HG03196 (cell line): ENCODE measurements at regions not wholly inside any gene's neighbourhood (a gene's known extent, or its start where the extent isn't known, plus 50 kb on each side); places are given as distances from the start of the nearest gene placed in this dataset.
"Not testable (repeated sequence)": the region's sequence is repeated elsewhere in the genome, so short reads cannot be mapped to it uniquely, and the experiment has no call there.

Experiments
- ATAC-seq: cut with Tn5 transposase; IDR thresholded peaks from one replicate; pipeline ENCODE4 v1.9.1; 2021; ENCODE audit not compliant: unreplicated experiment

- ATAC-seq = no peak
These were observed 492.3 kb downstream of the ZEB2 start for GRCh38 chr2:144027593-144027992.

GRCh38 chr2:144026753-144027152 is 493.2 kb downstream of the ZEB2 start:
- ATAC-seq = no peak

GRCh38 chr2:144020047-144020446 is 499.9 kb downstream of the ZEB2 start:
- no peak for ATAC-seq

GRCh38 chr2:144015655-144016245 is 504.2 kb downstream of the ZEB2 start:
- no peak for ATAC-seq

- no peak for ATAC-seq
These were observed 504.9 kb downstream of the ZEB2 start for GRCh38 chr2:144015036-144015435.

- ATAC-seq = no peak
These were observed 505.8 kb downstream of the ZEB2 start for GRCh38 chr2:144014103-144014502.

- ATAC-seq = no peak
These were observed 507.6 kb downstream of the ZEB2 start for GRCh38 chr2:144012304-144012703.

- no peak for ATAC-seq
These were observed 508.4 kb downstream of the ZEB2 start for GRCh38 chr2:144011553-144011952.

- no peak for ATAC-seq
These were observed 508.8 kb downstream of the ZEB2 start for GRCh38 chr2:144011098-144011497.

- no peak for ATAC-seq
These were observed 509.7 kb downstream of the ZEB2 start for GRCh38 chr2:144010096-144010836.

GRCh38 chr2:144006139-144006538 is 513.8 kb downstream of the ZEB2 start:
- no peak for ATAC-seq

- no peak for ATAC-seq
These were observed 515.2 kb downstream of the ZEB2 start for GRCh38 chr2:144004742-144005141.

- ATAC-seq = no peak
These were observed 516.4 kb downstream of the ZEB2 start for GRCh38 chr2:144003460-144004075.

GRCh38 chr2:143996974-143997373 is 522.9 kb downstream of the ZEB2 start:
- ATAC-seq = no peak

- no peak for ATAC-seq
These were observed 525.0 kb downstream of the ZEB2 start for GRCh38 chr2:143994961-143995360.

GRCh38 chr2:143991596-143991995 is 528.3 kb downstream of the ZEB2 start:
- not testable (repeated sequence) for ATAC-seq

GRCh38 chr2:143988082-143988481 is 531.8 kb downstream of the ZEB2 start:
- ATAC-seq = no peak

- no peak for ATAC-seq
These were observed 538.5 kb downstream of the ZEB2 start for GRCh38 chr2:143981428-143981827.

- ATAC-seq = no peak
These were observed 542.6 kb downstream of the ZEB2 start for GRCh38 chr2:143977356-143977755.

- no peak for ATAC-seq
These were observed 544.7 kb downstream of the ZEB2 start for GRCh38 chr2:143975216-143975615.

- no peak for ATAC-seq
These were observed 545.7 kb downstream of the ZEB2 start for GRCh38 chr2:143974262-143974661.

GRCh38 chr2:143968860-143969259 is 551.1 kb downstream of the ZEB2 start:
- no peak for ATAC-seq
